Head of caudate nucleus (tissue), 42 donors: ENCODE measurements at regions not wholly inside any gene's neighbourhood (a gene's known extent, or its start where the extent isn't known, plus 50 kb on each side); places are given as distances from the start of the nearest gene placed in this dataset.

ENCODE experiments used
- DNase-seq, 42 donors: peaks; one replicate each; pipeline versions ENCODE4 v3.0.0 to v3.0.0-alpha.2; 2020 to 2021; ENCODE audit warnings: mixed read lengths in 7 of 42
- intact Hi-C: fragments of 100-400 bp; cut with DNase I; formaldehyde crosslinking; loops from one replicate; pipeline ENCODE4 v1.15.0; 2022

DNA sequence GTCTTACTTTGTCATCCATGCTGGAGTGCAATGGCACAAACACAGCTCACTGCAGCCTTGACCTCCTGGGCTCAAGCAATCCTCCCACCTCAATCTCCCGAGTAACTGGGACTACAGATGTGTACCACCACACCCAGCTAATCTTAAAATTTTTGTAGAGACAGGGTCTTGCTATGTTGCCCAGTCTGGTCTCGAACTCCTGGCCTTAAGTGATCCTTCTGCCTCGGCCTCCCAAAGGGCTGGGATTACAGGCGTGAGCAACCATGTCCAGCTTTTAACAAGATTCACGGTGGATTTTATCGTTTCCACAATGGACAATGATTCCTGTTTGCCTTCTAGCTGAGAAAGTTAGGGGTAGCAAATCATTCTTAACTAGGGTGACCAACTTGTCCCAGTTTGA is 165.9 kb downstream of the ZNF608 start:
- no peak for DNase-seq
- intact Hi-C loops = no loop called here

DNA sequence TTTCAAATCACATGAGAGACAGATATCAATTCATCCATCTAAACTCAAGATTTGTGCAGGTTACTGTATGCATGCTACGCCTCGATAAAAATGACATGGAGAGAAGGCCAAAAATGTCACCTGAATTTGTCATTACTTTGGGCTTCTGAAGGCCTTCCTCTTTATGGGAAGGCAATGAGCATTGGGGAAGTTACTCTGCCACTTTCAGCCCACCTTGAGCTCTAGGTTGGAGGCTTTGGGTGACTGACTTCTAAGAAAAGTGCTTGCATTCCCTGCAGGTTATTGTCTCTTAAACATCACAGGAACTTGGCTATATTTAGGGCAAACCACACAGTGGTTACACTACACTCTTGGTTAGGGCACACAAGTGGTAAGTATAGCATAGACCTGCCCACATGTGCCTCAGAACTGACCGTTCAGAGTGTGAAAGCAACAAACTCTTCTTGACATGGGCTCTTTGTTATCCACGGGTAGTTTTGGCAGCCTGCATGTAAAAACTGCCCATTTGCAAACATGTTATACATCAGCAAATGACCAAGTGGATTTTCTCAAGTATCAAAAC is 169.5 kb downstream of the ZNF608 start:
- no peak for DNase-seq
- intact Hi-C loops = loop anchor here (10.0 kb wide), 1 partner anchor 168 kb away; the partner anchor contains the start of gene ZNF608

DNA sequence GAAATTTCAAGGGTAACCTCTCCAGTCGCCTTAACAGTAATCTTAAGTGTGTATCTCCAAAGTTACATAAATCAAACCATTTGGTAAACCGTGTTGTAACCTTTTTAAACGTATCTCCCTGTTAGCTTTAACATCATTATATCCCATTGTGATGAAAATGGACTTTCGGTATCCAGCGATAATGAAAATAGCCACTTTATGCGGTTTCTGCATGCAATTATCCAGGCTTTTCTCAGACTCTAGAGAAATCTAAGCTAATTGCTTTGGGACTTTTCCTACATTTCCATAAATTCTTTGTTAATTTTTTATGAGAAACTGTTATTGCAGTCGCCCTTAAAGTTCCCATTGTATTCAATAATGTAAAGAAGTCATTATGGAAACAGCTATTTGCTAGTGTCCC is 170.7 kb downstream of the ZNF608 start:
- intact Hi-C loops = loop anchor here (10.0 kb wide), 1 partner anchor 169 kb away; the partner anchor contains the start of gene ZNF608
- no peak for DNase-seq

DNA sequence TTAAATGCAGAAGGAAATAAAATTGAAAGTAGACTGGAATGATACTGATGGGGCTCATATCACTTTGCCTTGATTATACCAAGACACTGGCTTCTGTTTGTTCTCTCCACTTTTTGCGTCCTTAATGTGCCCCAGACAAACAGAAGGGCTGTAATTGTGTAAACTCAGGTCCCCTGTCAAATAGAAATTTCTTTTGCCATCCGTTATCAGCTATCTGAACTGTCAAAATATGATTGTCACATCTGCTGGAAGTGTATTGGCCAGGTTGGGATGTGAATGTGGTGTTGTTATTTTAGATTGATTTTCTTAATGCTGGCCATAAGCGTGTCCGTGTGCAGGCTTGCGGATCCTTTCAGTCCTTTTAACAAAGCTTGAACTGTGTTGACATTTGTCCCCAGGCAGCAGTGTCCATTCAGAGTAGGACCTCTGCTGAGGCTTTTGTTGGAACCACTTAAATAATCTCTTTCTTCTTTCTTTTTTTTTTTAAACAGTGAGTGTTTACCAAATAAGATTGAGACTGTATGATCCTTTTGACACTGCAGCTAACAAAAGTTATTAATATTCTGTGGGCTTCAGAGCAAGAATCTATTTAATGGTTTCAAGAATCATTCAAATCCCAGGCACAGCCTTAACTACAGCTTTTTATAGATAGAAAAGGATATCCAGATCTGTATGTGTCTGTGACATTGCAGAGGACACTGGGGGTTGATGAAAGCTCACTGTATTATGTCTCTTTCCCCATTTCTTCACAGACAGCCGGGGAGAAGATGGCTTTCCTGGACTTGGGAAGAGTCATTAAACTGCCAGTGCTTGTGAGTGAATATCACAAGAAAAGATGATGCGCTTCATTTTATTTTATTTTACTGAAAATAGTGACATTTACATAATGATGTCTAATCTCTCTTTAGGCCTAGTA is 171.7 kb downstream of the ZNF608 start:
- DNase-seq = peak in 31 of 42 donors; percentile 34 to 82 (median 57)
- intact Hi-C loops = loop anchor here (10.0 kb wide), 1 partner anchor 170 kb away; the partner anchor contains the start of gene ZNF608

DNA sequence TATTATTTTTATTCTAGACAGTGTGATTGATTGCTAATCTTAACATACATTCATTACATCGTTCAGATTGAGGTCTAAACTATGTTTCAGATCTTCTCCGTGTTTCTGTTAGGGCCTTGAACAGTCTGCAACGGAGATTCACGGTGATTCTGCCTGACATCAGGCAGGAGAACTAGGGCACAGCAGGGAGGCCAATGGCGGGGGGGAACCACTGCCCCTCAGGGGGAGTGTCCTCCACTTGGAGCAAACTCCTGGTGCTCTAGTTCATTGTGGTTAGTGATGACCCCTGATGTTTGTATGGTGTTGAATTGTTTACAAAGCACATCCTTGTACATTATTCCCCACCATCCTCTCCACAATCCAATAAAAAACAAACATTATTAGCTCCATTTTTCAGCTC is 173.5 kb downstream of the ZNF608 start:
- intact Hi-C loops = loop anchor here (10.0 kb wide), 1 partner anchor 172 kb away; the partner anchor contains the start of gene ZNF608
- no peak for DNase-seq

DNA sequence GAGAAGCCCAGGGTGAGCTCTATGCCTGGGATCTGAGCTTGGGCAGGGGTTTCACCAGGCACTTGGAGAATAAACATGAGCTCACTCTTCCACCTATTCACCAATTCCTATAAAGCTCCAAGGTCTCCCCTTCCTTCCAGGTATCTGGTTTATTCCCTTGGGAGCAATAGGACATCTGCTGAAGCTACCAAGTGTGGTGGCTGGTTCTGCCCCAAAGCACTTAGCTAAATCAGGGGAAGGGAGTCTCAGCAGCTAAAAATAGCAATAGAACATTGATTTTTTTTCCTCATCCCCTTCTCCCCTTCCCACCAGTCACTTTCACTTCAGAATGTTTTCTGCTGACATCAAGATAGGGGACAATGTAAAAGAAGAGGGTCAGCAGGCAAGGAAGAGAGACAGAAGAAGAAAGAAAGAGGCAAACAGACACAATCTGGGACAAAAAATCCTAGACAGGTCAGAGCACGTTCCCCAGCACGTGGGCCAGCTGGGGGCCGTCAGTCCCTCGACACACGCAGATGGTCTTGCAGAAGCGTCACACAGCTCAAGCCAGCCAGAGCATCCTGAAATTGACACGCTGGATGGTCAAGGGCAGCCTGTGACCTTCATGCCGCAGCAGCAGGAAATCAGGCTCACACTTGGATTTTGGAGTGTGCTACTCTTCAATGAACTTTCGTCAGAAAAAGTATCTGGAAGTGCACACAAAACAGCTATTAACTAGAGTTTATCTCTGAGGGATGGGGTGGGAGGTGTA is 176.0 kb downstream of the ZNF608 start:
- no peak for DNase-seq
- intact Hi-C loops = loop anchor here (10.0 kb wide), 1 partner anchor 174 kb away; the partner anchor contains the start of gene ZNF608

DNA sequence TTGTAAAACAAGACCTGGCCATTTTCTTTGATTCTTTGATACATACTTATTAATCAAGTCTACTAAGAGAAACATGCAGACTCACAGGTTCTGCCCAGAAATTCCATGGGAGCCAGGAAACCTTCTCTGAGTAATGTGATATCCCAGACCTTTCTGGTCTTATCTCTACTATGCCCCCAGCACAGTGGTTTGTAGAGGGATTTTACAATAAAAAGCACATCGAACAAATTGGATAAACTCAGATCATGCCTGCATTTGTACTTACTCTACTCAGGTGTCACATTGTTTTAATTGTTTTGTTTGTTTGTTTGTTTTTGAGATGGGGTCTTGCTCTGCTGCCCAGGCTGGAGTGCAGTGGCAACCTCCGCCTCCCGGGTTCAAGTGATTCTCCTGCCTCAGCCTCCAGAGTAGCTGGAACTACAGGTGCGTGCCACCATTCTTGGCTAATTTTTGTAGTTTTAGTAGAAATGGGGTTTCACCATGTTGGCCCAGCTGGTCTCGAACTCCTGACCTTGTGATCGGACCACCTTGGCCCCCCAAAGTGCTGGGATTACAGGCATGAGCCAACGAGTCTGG is 179.5 kb downstream of the ZNF608 start:
- intact Hi-C loops = no loop called here
- no peak for DNase-seq

DNA sequence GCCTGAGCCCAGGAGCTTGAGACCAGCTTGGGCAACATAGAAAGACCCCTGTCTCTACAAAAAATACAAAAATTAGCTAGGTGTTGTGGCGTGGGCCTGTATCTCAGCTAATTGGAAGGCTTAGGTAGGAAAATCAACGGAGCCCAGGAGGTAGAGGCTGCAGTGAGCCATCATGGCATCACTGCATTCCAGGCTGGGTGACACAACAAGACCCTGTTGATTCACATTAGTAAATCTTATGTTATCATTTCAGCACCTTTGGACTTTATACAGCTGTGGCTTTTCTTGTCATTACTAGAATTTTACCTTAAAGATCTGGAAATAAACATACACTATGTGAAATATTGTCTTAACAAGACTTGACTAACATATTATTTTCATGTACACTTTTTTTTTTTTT is 185.0 kb downstream of the ZNF608 start:
- no peak for DNase-seq
- intact Hi-C loops = no loop called here

DNA sequence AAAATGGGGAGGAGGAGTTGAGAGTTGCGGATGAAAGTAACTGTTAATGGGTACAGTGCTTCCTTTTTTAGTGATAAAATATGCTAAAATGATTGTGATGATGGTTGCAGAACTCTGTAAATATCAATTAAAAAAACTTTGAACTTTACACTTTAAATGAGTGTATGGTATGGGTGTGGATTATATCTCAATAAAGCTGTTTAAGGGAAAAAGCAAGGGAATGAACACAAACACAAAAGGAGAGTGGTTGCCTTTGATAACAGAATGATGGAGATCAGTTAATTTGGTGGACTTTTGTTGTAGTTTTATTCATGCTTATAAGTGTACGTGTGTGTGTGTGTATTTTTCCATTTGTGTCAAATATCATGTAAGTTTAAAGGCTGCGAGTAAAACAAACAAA is 186.1 kb downstream of the ZNF608 start:
- intact Hi-C loops = no loop called here
- DNase-seq = no peak

DNA sequence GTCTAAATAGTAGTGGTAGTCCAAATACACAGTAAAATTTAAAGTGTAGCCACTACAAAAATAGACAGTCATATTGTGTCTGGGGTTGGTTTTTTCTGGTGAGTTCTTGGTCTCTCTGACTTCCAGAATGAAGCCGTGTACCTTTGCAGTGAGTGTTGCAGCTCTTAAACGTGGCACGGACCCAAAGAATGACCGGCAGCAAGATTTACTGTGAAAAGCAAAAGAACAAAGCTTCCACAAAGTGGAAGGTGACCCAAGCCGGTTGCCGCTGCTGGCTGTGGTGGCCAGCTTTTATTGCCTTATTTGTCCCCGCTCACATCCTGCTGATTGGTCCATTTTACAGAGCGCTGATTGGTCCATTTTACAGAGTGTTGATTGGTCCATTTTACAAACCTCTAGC is 188.7 kb downstream of the ZNF608 start:
- no peak for DNase-seq
- intact Hi-C loops = no loop called here

DNA sequence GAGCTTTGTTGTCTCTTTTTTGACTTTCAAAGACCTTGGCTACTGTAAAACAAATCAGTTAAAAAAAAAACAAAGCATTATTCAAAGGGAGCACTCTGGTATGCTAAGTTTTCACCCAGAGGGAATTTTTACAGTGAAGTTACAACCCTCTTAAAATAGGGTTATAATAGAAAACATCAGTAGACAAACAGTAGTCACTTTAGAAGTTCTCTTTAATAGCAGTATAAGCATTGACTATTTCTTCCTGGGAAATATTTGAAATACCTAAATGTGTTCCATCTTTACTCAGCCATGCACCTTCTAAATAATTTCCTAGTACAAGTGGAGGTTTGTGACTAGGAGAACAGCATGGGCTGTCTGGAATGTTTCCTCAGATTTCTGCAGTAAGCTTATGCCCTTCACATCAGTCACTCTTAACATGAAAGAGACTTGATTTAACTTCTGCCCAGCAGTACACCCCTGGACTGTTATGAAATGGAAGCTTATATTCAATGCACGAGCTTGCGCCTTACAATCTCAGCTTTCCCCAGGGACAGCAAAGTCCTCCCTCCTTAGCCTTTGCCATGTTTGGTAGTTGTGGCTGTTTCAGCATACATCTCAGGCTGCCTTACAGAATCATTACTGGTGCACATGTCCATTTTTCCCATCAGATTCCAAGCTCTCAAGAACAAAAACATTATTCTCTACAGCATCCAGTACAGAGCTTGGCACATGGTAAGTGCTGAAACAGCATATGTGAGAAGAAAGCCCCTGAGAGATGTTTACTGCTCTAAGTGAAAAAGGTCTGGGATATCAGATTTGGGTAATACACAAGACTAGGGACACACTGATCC is 191.5 kb downstream of the ZNF608 start:
- DNase-seq = no peak

DNA sequence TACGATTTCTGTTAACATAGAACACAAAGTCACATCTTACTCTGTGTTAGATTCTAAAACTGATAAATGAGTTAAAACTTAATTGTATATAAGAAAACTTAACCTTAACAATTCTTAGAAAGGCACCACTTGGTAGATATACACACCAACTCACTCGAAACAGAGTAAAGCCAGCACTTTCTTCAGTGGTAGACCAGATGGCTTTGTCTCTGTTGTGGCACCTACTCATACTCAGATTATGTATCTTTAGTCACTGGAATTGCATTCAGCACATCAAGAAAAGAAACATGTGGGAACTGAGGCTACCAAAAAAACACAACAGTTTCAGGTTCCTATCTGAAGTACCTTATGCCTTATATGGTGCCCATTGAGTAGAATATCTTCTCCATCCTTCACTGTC is 192.5 kb downstream of the ZNF608 start:
- intact Hi-C loops = no loop called here
- DNase-seq = no peak

More for the DNA sequence above, 191.5 kb downstream of the ZNF608 start:
- intact Hi-C loops = no loop called here

DNA sequence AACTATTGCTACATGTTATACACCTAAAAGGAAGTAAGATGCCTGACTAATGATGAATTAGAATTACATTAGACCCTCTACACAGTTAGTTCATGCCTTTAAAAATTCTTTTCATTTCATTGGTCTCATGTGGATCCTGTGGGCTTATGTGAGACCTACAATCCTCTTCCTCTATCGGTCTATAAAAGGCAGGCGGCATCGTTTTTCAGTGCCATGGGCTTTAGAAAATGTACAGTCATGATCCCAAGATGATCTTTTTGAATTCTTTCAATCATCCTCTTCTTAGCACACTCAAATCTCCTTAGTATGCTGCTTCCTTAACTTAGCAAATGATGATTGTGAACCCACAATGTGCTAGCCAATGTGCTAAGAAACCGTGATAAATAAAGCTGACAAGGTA is 193.9 kb downstream of the ZNF608 start:
- intact Hi-C loops = no loop called here
- no peak for DNase-seq

DNA sequence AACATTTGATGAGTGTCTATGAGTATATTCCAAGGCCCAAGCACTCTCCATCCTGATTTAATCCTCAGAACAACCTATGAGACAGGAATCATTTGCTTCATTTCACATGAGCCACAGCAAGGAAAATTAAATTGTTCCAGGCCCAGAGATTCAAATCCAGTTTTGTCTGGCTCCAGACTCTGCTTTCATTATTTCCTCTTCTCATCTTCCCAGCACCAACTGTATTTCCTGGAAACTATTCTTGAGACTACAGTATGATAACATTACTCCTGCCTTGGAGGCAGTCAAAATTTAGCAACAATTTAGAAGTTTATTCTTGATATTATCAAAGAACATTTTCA is 194.5 kb downstream of the ZNF608 start:
- no peak for DNase-seq
- intact Hi-C loops = no loop called here

DNA sequence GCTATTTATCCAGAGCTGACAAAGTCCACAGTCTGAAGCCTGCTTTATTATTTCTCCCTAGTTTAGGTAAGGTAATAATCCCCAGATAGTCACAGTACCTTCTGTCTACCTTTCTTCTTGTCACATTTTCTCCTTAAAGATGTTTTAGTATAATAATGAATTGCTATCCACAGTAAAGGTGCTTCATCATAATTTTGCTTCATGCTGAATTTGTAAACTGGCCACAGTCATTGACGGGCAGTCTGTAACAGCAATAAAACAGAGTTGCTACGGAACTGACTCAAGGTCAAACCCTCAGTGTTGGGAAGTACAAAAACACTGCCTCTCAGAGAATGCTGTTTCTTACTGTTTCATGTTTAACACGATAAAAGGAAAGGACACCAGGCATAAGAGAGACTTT is 195.7 kb downstream of the ZNF608 start:
- intact Hi-C loops = no loop called here
- DNase-seq = no peak

DNA sequence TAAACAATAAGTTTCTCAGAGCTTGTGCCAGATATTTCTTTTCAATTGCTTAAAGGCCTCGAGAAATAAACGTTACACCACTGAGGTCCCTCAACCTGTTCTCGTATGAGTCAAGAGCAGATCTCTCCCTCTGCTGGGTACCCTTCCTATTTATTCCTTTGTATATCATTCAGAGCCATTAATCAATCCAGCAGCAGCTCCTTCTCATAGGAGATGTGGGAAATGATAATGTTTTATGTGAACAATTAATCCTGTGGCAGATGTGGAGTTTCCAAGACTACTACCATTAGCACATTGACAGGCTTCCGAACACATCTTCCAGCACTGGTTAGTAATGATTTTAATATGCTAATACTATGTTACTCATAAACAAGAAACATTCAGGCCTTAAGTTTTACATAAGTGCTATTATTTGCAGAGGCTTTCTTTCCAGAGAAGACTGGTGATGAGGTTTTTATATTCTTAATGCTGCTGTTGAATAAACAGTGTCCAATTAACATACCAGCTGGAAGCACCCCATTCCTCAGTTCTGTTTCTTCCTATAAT is 196.5 kb downstream of the ZNF608 start:
- intact Hi-C loops = no loop called here
- no peak for DNase-seq

DNA sequence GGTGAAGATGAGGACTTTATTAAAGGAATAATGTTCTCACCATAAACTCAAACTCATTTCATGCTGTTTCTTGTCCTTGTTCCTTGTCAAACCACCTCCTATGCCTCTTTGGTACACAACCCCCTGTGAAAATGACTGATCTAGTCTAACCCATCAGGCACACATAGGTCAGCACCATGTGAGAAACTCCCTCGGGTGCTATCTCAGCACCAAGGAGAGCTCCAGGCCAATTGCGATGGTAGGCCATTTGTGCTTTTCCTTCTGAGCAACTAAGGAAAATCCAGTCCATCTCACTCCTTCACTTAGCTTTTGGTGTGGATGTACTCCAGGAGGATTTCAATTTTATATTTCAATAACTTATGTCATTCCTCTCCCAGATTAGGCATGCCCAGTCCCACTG is 199.8 kb downstream of the ZNF608 start:
- peak in 1 of 42 donors; percentile 62 for DNase-seq
- intact Hi-C loops = no loop called here

DNA sequence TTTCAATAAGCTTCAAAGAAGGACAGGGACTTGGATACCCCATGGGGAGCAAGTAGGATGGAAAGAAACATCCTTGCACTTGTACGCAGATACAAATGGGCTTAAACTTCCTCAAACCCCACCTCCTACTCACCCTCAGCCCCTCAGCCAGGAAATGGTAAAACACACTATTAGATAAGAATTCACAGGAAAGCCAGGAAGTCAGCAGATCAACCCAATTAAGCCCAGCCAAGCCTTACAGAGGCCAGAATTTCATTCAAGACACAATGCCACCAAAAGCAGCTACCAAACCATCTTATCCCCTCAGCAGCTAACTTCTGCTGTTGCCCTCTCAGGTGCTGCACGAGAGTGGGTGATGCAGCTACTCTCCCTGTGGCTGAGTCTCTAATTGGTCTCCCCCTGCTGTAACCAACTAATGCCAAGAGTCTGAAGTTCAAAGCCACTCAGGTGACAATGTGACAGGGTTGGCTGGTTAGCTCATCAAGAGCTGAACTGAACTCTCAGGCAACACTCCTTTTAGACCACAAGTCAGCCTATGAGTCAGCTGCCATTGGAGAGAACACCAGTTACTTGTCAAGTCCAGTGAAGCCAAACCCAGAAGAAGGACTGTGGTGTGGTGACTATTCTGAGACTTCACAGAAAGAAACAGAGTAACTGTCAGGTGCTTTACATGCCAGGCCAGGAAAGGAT is 201.9 kb downstream of the ZNF608 start:
- intact Hi-C loops = no loop called here
- no peak for DNase-seq
